GM21619 (cell line): ENCODE measurements at regions not wholly inside any gene's neighbourhood (a gene's known extent, or its start where the extent isn't known, plus 50 kb on each side); places are given as distances from the start of the nearest gene placed in this dataset.

Experiments
- ATAC-seq: cut with Tn5 transposase; IDR thresholded peaks from one replicate; pipeline ENCODE4 v1.9.1; 2021; ENCODE audit not compliant: unreplicated experiment

DNA sequence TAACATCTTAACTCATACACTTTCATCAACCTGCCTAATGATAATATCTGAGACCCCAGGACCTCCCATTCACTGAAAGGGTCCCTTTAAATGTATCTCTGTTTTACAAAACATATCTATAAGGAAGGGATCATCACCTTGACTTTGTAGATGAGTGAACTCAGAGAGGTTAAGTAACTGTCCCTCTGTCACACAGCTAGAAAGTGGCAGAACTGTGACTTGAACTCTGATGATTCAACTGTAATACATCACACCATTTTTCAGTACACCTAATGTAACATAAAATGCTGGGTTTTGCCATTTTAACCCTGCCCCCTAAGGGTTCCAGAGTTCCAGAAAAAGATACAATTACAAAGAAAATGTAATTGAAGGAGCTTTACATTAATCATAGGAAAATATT, 234.6 kb downstream of the ZEB2 start:
- ATAC-seq: no peak

DNA sequence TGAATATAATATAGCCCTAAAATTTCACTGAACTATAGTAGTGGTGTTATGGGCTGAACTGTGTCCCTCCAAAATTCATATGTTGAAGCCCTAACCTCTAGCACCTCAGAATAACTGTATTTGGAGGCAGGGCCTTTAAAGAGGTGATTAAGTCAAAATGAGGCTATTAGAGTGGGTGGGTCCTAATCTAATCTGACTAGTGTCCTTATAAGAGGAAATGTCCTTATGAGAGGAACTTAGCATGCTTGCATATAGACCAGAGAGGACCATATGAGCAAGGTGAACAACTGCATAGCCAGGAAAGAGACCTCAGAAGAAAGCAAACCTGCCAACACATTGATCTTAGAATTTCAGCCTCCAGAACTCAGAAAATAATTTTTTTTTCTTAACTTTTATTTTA, 238.4 kb downstream of the ZEB2 start:
- ATAC-seq: no peak

DNA sequence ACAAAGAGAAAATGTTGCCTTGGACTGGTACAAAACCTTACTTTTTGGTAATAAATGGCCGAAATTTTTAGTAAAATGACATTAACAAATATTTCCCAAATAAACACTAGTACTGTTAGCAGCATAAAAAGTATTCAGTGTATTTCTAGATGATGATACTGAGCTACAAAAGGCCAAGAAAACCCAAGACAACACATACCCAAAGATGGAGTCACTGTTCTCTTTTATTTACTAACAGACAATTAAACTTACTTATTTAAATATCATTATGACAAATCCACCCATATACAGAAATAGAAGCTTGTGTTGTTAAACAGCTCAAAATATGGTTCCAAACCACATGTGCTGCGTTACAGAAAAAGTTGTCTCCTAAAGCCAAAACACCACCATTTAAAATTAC, 239.9 kb downstream of the ZEB2 start:
- no peak for ATAC-seq

DNA sequence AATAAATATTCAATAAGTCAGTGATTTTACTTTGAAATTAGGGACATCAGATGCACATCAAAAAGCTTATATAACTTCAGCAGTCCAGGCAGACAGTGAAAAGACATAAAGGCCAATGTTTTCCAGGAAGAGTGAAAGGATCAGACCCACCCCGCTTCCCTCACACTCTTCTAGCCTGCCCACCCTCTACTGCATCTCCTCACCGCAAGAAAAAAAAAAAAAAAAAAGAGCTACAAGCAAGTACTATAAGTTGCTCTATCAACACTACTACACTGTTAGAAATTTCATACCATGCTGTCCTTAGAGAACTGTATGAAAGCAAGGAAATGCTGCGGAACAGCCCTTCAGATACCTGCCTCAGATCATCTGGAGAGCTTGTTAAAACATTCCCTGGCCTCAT, 240.8 kb downstream of the ZEB2 start:
- no peak for ATAC-seq

DNA sequence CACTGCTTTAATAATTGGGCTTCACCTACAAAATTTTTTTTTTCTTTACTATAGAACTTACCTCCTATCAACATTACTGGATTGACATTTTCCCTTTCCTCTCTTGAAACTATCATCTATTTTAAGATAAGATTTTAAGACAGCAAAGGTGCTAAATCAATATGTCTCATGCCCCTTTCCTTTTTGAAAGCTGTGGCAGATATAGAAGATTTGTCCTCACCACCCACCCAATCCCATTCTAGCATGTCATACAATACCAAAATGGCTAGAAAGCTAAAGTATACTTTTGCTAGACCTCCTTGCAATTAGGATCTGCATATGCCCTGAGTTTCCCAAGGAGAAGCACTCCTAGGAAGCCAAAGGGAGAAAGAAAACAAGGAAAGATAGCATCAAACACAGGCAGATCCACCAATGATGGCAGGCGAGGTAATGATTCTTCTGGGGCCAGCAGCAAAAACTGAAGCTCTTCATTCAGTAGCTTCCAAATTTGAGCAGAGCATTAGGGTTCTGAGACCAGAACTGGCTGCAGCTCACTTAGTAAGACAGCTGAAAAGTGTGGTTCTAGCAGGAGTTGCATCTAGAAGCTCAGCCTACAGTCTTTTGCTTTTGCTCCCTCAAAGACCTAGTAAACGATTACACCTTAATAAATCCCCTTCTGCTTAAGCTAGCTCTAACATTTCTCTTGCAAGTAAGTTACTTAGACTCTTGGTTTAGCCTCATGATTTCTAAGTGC, 242.1 kb downstream of the ZEB2 start:
- ATAC-seq: no peak

DNA sequence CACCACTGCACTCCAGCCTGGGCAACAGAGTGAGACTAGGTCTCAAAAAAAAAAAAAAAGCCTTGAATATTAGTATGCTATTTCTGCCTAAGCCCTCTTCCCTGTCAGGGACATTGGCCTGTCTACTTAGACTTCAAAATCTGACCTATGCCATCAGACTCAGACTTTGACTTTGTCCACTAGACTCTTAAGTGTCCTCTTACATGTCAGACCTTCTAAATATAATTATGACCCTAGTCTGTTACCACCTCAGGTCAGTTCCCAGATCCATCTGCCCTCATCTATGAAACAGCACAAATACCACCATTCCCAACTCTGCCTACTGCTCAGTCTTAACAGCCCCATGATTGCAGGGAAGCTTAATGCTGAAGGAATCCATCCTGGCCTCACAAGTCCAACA, 244.6 kb downstream of the ZEB2 start:
- no peak for ATAC-seq

DNA sequence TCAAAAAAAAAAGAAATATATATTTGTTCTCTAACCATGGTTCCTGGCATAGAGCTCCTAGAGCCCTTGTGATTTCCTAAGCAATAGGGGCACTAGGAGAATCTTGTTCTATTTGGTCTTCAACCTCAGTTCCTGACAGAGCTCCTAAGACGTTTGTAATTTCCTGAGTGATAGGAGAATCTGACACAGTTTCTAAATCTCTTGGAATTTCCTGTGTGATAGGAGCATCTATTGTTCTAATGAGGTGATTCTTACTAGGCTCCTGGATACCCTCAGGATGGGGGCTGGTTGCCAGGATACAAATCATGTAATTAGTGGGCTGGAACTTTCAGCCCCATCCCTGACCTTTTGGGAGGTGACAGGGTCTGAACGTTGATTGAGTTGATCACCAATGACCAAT, 245.8 kb downstream of the ZEB2 start:
- no peak for ATAC-seq

DNA sequence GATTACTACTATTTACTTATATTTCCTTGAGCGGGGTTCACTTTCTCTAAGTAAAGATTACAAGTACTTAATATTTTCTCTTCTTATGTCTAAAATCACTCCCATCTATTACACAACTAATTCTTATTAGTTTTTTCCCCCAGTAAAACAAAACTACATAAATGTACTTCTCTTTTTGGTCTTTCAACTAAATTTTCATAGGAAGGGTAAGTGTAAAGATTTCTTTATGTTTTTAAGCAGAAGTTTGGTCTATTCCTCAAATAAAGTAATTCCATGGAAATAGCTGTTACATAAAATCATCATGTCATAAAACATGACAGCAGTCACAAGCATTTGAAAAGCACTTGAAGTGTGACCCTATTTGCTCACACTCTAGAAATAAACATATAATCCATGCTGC, 249.0 kb downstream of the ZEB2 start:
- ATAC-seq: no peak

DNA sequence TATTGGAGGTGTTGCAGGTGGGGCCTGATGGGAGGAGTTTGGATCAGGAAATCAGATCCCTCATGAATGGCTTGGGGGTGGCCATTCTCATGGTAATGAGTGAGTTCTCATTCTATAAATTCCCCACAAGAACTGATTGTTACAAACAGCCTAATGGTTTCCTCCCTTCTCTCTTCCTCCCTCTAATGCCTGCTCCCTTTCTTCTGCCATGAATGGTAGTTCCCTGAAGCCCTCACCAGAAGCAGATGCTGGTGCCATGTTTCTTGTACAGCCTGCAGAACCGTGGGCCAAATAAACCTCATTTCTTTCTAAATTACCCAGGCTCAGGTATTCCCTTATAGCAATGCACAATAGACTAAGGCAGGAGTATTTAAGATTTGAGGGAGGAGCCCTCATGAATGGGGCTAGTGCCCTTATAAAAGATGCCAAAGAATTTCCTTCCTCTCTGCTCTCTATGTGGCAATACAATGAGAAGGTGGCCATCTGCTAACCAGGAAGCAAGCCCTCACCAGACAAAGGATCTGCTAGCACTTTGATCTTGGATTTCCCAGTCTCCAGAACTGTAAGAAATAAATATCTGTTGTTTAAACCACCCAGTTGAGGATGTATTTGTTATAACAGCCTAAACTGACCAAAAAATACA, 251.8 kb downstream of the ZEB2 start:
- no peak for ATAC-seq

DNA sequence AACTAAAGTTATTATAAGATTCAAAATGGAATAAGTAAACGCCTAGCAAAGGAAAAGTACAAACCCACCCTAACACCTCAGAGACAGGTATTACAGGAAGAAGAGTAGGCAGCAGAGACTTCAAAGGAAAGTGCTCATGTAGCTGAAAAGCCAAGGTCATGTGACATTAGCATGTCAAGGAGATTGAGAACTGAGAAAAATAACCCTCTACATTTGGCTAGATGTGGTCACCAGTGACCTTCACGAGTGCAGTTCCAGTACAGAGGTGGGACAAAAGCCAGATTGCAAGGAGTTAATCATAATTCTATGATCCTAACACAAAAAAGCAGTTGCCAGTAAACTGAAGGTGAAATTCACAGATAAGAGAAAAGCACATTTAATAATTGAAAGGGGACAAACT, 252.7 kb downstream of the ZEB2 start:
- peak; percentile 94 for ATAC-seq

DNA sequence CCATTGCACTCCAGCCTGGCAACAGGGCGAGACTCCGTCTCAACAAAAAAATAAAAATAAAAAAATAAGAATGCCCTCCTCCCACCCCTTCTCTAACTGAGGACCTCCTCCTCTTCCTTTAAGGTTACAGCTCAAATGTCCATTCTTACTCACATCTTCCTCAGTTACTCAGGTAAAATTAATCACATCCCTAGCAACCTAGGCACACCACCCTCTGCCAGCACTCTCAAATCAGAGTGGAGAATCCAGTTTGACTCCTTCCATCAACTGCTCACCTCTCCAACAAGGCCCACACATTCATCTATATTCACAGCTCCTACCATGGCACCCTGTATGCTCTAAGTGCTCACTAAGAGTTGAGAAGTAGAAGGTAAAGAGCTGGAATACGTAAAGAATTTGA, 254.3 kb downstream of the ZEB2 start:
- no peak for ATAC-seq

DNA sequence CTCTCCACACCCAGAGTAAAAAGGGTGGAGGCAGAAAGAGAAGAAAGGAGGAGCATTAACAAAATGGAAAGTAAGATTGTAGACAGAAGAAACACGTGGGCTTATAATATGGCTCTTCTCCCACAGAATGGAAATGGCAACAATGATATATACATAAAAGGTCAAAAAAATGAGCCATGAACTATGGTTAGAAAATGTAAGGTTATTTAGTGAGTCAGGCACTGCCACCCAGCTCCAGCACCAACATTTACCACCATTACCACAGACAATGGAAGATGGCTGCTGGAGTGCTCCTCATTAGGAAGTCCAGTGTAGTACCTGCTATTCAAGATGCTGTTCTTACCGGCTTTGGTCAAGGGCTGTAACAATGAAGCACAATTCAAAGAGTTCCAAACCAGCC, 258.0 kb downstream of the ZEB2 start:
- no peak for ATAC-seq

DNA sequence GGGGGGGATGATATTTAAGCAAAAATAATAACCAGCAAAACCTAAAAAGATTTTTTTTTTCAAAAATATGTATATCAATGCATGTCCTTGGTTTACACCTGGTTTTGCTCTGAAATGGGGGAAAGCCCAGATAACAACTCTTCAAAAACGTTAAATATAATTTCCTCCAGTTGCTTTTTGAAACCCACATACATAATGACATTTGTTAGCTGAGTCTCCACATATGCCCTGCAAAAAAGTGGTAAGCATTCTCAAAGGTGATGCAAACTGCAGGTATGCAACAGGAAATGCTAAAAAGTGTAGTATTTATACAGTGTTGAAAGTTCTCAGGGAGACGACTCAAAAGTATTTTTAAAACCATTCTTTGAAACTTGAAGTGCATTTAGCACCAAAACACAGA, 258.6 kb downstream of the ZEB2 start:
- no peak for ATAC-seq

DNA sequence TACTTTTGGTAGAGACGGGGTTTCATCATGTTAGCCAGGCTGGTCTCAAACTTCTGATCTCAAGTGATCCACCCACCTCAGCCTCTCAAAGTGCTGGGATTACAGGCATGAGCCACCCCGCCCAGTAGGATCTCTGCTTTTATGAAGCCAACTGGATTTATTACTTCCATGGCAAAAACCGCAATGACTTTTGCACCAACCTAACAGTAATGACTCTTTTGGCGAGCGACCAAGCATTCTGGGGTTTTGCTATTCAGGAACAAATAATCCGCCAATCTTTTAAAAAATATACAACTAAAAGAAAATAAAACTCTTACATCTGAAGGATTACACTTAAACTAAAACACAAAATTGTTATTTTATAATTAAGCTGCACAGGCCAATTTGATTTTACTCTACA, 260.6 kb downstream of the ZEB2 start:
- no peak for ATAC-seq

DNA sequence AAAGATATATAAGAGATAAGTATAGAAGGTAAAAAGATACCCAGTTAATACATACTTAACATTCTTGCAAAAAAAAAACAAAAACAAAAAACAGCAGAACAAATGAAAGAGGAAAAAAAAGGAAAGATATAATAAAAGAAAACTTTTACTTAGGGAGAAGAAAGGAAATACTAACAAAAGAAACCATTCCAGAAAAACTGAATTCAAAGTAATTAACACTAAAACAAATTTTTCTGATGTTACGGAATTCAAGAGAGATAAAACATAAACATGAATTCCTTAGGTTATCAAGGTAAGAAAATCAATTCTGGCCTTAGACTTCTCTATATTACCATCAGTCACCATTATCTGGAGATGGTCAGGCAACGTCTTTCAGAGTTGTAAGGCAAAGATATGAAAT, 261.8 kb downstream of the ZEB2 start:
- no peak for ATAC-seq

DNA sequence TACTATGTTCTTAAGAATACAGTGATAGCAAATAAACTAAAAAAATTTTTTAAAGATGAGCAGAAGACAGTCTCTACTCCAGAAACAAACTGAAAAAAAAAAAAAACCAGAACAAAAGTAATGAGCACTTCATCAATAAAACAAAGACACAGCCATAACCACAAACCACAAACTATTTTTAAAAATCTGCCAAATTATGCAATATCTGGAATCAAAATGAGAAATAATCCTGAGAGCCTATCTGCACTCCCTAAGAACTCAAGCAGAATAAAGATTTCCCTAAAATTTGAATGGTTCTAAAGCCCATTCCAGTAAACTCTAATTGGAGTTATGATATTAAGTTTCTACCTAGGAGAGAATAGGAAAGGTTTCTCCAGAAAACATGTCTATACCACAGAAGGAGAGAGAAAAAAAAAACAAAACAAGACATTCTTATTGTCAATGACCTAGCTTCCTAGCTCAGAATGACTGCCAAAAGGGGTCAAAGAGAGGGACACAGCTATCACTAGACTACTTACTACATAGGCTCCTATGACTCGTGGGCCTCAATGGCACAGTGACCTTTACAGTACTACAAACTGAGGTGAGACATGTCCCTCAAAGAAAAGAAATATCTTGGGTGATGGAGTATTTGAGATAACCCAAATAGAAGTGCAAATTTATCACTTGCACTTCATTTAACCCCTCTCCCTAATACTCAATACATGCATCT, 262.8 kb downstream of the ZEB2 start:
- ATAC-seq: no peak

DNA sequence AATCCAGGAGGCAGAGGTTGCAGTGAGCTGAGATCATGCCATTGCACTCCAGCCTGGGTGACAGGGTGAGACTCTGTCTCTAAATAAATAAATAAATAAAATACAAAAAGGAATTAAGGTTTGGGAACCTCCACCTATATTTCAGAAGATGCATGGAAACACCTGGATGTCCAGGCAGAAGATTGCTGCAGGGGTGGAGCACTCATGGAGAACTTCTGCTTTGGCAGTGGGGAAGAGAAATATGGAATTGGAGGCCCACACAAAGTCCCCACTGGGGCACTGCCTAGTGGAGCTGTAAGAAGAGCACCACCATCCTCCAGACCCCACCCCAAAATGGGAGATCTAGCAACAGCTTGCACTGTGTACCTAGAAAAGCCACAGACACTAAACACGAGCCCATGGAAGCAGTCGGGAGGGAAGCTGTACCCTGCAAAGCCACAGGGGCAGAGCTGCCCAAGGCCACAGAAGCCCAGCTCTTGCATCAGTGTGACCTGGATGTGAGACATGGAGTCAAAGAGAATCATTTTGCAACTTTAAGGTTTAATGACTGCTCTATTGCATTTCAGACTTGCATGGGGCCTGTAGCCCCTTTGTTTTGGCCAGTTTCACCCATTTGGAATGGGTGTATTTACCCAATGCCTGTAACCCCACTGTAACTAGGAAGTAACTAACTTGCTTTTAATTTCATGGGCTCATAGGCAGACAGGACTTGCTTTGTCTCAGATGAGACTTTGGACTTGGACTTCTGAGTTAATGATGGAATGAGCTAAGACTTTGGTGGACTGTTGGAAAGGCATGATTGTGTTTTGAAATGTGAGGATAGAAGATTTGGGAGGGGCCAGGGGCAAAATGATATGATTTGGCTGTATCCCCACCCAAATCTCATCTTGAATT, 265.3 kb downstream of the ZEB2 start:
- no peak for ATAC-seq

DNA sequence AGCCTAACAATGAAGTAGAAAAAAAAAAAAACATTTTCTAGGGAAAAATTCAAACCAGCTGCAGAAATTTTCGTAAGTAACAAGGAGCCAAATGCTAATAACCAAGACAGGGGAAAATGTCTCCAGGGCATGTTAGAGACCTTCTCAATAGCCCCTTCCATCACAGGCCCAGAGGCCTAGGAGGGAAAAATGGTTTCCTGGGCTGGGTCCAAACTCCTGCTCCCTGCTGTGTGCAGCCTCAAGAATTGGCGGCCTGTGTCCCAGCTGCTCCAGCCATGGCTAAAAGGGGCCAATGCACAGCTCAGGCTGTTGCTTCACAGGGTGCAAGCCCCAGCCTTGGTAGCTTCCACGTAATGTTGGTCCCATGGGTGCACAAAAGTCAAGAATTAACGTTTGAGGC, 266.2 kb downstream of the ZEB2 start:
- ATAC-seq: no peak

DNA sequence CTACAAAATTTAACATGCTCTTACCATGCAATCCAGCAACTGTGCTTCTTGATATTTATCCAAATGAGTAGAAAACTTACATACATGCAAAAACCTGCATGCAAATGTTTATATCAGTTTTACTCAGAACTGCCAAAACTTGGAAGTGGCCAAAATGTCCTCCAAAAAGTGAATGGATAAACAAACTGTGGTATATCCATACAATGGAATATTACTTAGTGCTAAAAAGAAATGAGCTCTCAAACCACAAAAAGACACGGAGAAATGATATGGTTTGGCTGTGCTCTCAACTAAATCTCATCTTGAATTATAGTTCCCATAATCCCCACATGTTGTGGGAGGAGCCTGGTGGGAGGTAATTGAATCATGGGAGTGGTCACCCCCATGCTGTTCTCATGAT, 267.2 kb downstream of the ZEB2 start:
- no peak for ATAC-seq

DNA sequence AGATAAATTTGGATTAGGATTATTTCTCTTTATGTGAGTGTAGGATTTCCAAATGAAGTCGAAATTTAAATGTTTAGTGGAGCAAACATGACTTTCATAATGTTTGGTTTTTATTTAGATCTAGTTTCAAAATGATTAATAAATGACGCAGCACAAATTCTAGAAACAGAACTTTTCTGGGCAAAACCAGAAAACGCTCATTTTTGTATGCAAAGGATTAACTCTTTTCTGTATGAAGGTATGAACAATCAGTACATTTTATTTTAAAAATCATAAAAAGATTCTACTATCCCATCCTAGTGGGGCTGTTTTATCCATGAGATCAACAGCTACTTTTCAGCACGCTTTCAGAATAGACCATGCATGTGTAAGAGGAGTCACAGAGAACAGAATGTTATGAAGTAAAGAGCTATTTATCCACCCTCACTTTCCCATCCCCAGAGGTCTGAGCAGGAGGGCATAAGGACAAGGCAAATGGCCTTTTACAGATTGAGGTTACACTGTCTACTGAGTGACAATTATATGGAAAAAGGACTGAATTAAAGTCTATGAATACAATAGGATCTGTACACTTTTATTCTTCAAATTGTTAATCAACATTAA, 270.8 kb downstream of the ZEB2 start:
- ATAC-seq: no peak
